Erythroblast (primary cell): ENCODE measurements at regions not wholly inside any gene's neighbourhood (a gene's known extent, or its start where the extent isn't known, plus 50 kb on each side); places are given as distances from the start of the nearest gene placed in this dataset.

ENCODE experiments used
- DNase-seq, 2 experiments: peaks; one replicate each; lab custom pipeline; 2025; lab: John Stamatoyannopoulos, UW
- GATA1 ChIP-seq: IDR thresholded peaks from 2 replicates; pipeline ENCODE4 v1.6.1; 2011; ENCODE audit warnings: low read depth, mild to moderate bottlenecking, control low read depth, low read length, moderate library complexity
- POLR2A ChIP-seq: IDR thresholded peaks from 2 replicates; pipeline ENCODE4 v1.6.1; 2011; ENCODE audit warnings: mild to moderate bottlenecking, low read length

GRCh38 chr12:20220339-20220738 lies 148.0 kb upstream of the PDE3A start:
- TF ChIP-seq POLR2A = no peak
- TF ChIP-seq GATA1 = no peak
- peak in 1 of 2 experiments; percentile 1 for DNase-seq

- DNase-seq = peak; percentile 19 to 52
- TF ChIP-seq GATA1 = no peak
- no peak for TF ChIP-seq POLR2A
These were observed 135.2 kb upstream of the PDE3A start for GRCh38 chr12:20232931-20233675.

- TF ChIP-seq GATA1 = no peak
- no peak for TF ChIP-seq POLR2A
- no peak for DNase-seq
These were observed 133.9 kb upstream of the PDE3A start for GRCh38 chr12:20234474-20234873.

- TF ChIP-seq POLR2A = no peak
- DNase-seq = no peak
These were observed 131.2 kb upstream of the PDE3A start for GRCh38 chr12:20237091-20237490.

GRCh38 chr12:20245491-20245890 lies 122.8 kb upstream of the PDE3A start:
- no peak for TF ChIP-seq POLR2A
- no peak for TF ChIP-seq GATA1

GRCh38 chr12:20248646-20249045 lies 119.7 kb upstream of the PDE3A start:
- no peak for DNase-seq
- no peak for TF ChIP-seq POLR2A
- TF ChIP-seq GATA1 = no peak

More at GRCh38 chr12:20245491-20245890, 122.8 kb upstream of the PDE3A start:
- no peak for DNase-seq

- DNase-seq = no peak
- TF ChIP-seq GATA1 = no peak
- no peak for TF ChIP-seq POLR2A
These were observed 117.6 kb upstream of the PDE3A start for GRCh38 chr12:20250761-20251160.

- no peak for DNase-seq
- TF ChIP-seq POLR2A (no peak), GATA1 (no peak)
These were observed 111.0 kb upstream of the PDE3A start for GRCh38 chr12:20257311-20257710.

- TF ChIP-seq POLR2A (no peak), GATA1 (no peak)
These were observed 108.6 kb upstream of the PDE3A start for GRCh38 chr12:20259786-20260185.

GRCh38 chr12:20260851-20261250 lies 107.5 kb upstream of the PDE3A start:
- DNase-seq = no peak
- no peak for TF ChIP-seq GATA1
- TF ChIP-seq POLR2A = no peak

More at GRCh38 chr12:20259786-20260185, 108.6 kb upstream of the PDE3A start:
- no peak for DNase-seq

GRCh38 chr12:20262119-20262518 lies 106.2 kb upstream of the PDE3A start:
- DNase-seq = no peak
- TF ChIP-seq POLR2A (no peak), GATA1 (no peak)

- TF ChIP-seq GATA1 (no peak), POLR2A (no peak)
- DNase-seq = no peak
These were observed 104.3 kb upstream of the PDE3A start for GRCh38 chr12:20264026-20264425.

- no peak for DNase-seq
- no peak for TF ChIP-seq POLR2A
- no peak for TF ChIP-seq GATA1
These were observed 103.7 kb upstream of the PDE3A start for GRCh38 chr12:20264608-20265114.

GRCh38 chr12:20268121-20268732 lies 100.1 kb upstream of the PDE3A start:
- TF ChIP-seq GATA1 (no peak), POLR2A (no peak)
- no peak for DNase-seq
